Heart left ventricle (tissue), 13 donors: ENCODE measurements at regions not wholly inside any gene's neighbourhood (a gene's known extent, or its start where the extent isn't known, plus 50 kb on each side); places are given as distances from the start of the nearest gene placed in this dataset.

ENCODE experiments used
- POLR2A ChIP-seq, 2 donors: fragments of 450-650 bp; IDR thresholded peaks; one replicate each; pipeline ENCODE4 v1.6.1; 2017; ENCODE audit warnings: antibody characterized with exemption in 2 of 2, mild to moderate bottlenecking in 2 of 2, moderate library complexity in 2 of 2
- TF ChIP-seq, protein P1 (sequence below), 12 donors: fragments of 200-600 bp; sonication (generic) in 4 of 12; IDR thresholded peaks; one replicate each; pipeline versions ENCODE4 v1.5.0 to v1.8.0; 2018 to 2022; ENCODE audit warnings: antibody characterized with exemption in 12 of 12, mild to moderate bottlenecking in 5 of 12
- donor health status: ischemic (EF 13 %, LVEDD 7.1; RV severe dilation, severe dysfunction).
- donor health status: DM: no; HTN: yes; CAD: no.
- donor health status: DM: no; HTN: no; CAD: no.
- donor health status: ischemic (EF 25% LVEDD 6.9; RV normal size, moderate dysfunction).
- donor health status: ischemic (EF 25% LVEDD 5.7; RV mildly dilated, moderate dysfunction).
- donor health status: ischemic (EF 35%, LVEDD 5.7; RV mildly dilated, moderate dysfunction).
- donor health status: nonischemic (EF 11% LVEDD 7.7; RV severe dilation, severe dysfunction).
- donor health status: DM: yes; HTN: yes; CAD: no.
- donor health status: PGD.
- donor health status: ischemic (EF 29% LVEDD 5.4; RV normal size, mild dysfunction).
- donor health status: nonischemic (EF 23%, LVEDD 6.1; RV moderate dilation, normal function).

DNA sequence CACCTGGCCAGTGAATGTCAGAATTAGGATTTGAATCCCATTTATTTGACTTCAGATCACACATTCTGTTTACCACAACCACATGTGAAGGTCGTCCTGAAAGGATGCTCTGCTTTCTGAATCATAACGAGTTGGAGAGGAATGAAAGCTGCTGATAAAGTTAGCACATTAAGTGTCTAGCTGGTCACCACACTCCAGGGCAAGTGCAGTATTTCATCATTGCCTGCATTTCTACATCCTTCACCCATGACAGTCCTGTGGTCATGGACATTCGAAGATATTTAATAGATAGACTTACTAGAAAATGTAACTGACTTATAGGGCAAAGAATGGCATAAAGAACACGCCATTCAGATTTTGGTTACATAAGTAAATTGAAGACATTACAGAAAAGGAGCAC lies 52.7 kb upstream of the ST6GALNAC3 start:
- TF ChIP-seq, protein P1, sequence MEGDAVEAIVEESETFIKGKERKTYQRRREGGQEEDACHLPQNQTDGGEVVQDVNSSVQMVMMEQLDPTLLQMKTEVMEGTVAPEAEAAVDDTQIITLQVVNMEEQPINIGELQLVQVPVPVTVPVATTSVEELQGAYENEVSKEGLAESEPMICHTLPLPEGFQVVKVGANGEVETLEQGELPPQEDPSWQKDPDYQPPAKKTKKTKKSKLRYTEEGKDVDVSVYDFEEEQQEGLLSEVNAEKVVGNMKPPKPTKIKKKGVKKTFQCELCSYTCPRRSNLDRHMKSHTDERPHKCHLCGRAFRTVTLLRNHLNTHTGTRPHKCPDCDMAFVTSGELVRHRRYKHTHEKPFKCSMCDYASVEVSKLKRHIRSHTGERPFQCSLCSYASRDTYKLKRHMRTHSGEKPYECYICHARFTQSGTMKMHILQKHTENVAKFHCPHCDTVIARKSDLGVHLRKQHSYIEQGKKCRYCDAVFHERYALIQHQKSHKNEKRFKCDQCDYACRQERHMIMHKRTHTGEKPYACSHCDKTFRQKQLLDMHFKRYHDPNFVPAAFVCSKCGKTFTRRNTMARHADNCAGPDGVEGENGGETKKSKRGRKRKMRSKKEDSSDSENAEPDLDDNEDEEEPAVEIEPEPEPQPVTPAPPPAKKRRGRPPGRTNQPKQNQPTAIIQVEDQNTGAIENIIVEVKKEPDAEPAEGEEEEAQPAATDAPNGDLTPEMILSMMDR (IDR thresholded peaks at IDR 0.05), result no peak
- TF ChIP-seq POLR2A (IDR thresholded peaks at IDR 0.05), result no peak
